ENCODE measurements at regions not wholly inside any gene's neighbourhood (a gene's known extent, or its start where the extent isn't known, plus 50 kb on each side); places are given as distances from the start of the nearest gene placed in this dataset.
"Not testable (repeated sequence)": the region's sequence is repeated elsewhere in the genome, so short reads cannot be mapped to it uniquely, and the experiment has no call there.

GRCh38 chr7:67916111-67916510, 919.5 kb downstream of the TYW1 start:
- H4K20me1 ChIP-seq (ENCODE audit: insufficient read depth, low read length); H3K9ac ChIP-seq (ENCODE audit: low read depth, low read length); intact Hi-C loops (cut with micrococcal nuclease); H4K5ac ChIP-seq (ENCODE audit: low read depth, low read length); H4K91ac ChIP-seq (ENCODE audit: insufficient read depth, low read depth, low read length); H3K27ac ChIP-seq (ENCODE audit: insufficient read depth, low read length); H2BK20ac ChIP-seq (ENCODE audit: low read depth, low read length); H4K8ac ChIP-seq (ENCODE audit: low read depth in 2 of 2, low read length in 2 of 2); H2BK5ac ChIP-seq (ENCODE audit: low read depth, low read length, poor library complexity, severe bottlenecking); POLR2A ChIA-PET (ENCODE audit: unreplicated experiment); H3K36me3 ChIP-seq (ENCODE audit: control insufficient read depth, insufficient read depth, low read length); H3K4me2 ChIP-seq (ENCODE audit: low read depth, low read length); H3K56ac ChIP-seq (ENCODE audit: extremely low read depth, insufficient read depth, low read length); H2BK15ac ChIP-seq (ENCODE audit: low read depth, low read length); DNase-seq; in situ Hi-C loops (cut with MboI; ENCODE audit: low sequenced_read_pairs); H2AK9ac ChIP-seq (replicated peaks; ENCODE audit: low read depth, low read length, poor library complexity); H2AK5ac ChIP-seq (ENCODE audit: low read depth, low read length); H3K27me3 ChIP-seq (ENCODE audit: control insufficient read depth, insufficient read depth, low read length); H2BK120ac ChIP-seq (ENCODE audit: low read depth, low read length); H3K4me3 ChIP-seq (ENCODE audit: insufficient read depth, low read depth, low read length); H3K14ac ChIP-seq (replicated peaks; ENCODE audit: low read depth, low read length); dilution Hi-C loops (cut with HindIII; ENCODE audit: low sequenced_read_pairs, unreplicated experiment); H3K4ac ChIP-seq (ENCODE audit: low read depth, low read length); H2AFZ ChIP-seq (replicated peaks; ENCODE audit: low read length, poor library complexity); H3K9me3 ChIP-seq (ENCODE audit: control insufficient read depth, insufficient read depth, low read length); H3K79me1 ChIP-seq (ENCODE audit: low read depth in 1 of 2, low read length in 2 of 2); H3K4me1 ChIP-seq (ENCODE audit: control insufficient read depth, insufficient read depth, low read length); ATAC-seq (ENCODE audit: low read depth); H3K9me1 ChIP-seq (ENCODE audit: insufficient read depth, low read length); H3K23ac ChIP-seq (ENCODE audit: low read depth, low read length); H3K18ac ChIP-seq (ENCODE audit: low read depth, low read length); BruUV-seq (replicated peaks); CTCF ChIA-PET: not testable (repeated sequence)
- 20% methylated on average over 1 of the region's 1 CpG; no CpG with 5 or more reads in 1 of the 2 experiments for WGBS, 2 experiments (ENCODE audit: extremely low coverage in 2 of 2, insufficient read length in 1 of 2)

Data from IMR-90 (cell line).